ENCODE measurements at regions not wholly inside any gene's neighbourhood (a gene's known extent, or its start where the extent isn't known, plus 50 kb on each side); places are given as distances from the start of the nearest gene placed in this dataset.

DNA sequence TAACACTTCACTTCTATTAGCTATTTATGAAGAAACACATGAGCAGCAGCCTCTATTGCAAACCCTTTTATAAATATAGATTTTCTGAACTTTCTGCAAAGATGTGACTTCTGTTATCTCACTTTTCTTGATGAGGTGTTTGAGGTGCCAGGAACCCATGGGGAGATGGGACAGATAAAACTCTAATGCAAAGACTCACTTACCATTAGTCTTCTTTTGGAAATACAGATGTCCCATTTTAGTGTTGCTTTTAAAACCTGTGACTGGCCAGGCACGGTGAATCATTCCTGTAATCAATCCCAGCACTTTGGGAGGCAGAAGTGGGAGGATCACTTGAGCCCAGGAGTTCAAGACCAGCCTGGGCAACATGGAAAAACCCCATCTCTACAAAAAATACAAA, 171.3 kb upstream of the GAS1 start:
- TF ChIP-seq GABPA (IDR thresholded peaks at IDR 0.05; ENCODE audit: low read depth) (no peak), SPI1 (IDR thresholded peaks at IDR 0.05; ENCODE audit: borderline replicate concordance, low read depth) (no peak), POLR2AphosphoS5 (IDR thresholded peaks at IDR 0.05; ENCODE audit: low read depth) (no peak)
- TF ChIP-seq, protein P1, sequence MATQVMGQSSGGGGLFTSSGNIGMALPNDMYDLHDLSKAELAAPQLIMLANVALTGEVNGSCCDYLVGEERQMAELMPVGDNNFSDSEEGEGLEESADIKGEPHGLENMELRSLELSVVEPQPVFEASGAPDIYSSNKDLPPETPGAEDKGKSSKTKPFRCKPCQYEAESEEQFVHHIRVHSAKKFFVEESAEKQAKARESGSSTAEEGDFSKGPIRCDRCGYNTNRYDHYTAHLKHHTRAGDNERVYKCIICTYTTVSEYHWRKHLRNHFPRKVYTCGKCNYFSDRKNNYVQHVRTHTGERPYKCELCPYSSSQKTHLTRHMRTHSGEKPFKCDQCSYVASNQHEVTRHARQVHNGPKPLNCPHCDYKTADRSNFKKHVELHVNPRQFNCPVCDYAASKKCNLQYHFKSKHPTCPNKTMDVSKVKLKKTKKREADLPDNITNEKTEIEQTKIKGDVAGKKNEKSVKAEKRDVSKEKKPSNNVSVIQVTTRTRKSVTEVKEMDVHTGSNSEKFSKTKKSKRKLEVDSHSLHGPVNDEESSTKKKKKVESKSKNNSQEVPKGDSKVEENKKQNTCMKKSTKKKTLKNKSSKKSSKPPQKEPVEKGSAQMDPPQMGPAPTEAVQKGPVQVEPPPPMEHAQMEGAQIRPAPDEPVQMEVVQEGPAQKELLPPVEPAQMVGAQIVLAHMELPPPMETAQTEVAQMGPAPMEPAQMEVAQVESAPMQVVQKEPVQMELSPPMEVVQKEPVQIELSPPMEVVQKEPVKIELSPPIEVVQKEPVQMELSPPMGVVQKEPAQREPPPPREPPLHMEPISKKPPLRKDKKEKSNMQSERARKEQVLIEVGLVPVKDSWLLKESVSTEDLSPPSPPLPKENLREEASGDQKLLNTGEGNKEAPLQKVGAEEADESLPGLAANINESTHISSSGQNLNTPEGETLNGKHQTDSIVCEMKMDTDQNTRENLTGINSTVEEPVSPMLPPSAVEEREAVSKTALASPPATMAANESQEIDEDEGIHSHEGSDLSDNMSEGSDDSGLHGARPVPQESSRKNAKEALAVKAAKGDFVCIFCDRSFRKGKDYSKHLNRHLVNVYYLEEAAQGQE (IDR thresholded peaks at IDR 0.05; ENCODE audit: insufficient replicate concordance, low read depth): no peak
- TF ChIP-seq, protein P2, sequence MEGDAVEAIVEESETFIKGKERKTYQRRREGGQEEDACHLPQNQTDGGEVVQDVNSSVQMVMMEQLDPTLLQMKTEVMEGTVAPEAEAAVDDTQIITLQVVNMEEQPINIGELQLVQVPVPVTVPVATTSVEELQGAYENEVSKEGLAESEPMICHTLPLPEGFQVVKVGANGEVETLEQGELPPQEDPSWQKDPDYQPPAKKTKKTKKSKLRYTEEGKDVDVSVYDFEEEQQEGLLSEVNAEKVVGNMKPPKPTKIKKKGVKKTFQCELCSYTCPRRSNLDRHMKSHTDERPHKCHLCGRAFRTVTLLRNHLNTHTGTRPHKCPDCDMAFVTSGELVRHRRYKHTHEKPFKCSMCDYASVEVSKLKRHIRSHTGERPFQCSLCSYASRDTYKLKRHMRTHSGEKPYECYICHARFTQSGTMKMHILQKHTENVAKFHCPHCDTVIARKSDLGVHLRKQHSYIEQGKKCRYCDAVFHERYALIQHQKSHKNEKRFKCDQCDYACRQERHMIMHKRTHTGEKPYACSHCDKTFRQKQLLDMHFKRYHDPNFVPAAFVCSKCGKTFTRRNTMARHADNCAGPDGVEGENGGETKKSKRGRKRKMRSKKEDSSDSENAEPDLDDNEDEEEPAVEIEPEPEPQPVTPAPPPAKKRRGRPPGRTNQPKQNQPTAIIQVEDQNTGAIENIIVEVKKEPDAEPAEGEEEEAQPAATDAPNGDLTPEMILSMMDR (IDR thresholded peaks at IDR 0.05; ENCODE audit: insufficient read depth, low read length): no peak
- Histone ChIP-seq H3K4me3 (replicated peaks; ENCODE audit: insufficient read depth, low read length) (no peak overlapping the region), H3K27ac (replicated peaks) (no peak overlapping the region), H3K27me3 (ENCODE audit: insufficient read depth, poor library complexity, severe bottlenecking) (no peaks in the 10 kb centered on the region)
- no peak for DNase-seq (ENCODE audit: low read depth in 1 of 2, low spot score in 1 of 2)

DNA sequence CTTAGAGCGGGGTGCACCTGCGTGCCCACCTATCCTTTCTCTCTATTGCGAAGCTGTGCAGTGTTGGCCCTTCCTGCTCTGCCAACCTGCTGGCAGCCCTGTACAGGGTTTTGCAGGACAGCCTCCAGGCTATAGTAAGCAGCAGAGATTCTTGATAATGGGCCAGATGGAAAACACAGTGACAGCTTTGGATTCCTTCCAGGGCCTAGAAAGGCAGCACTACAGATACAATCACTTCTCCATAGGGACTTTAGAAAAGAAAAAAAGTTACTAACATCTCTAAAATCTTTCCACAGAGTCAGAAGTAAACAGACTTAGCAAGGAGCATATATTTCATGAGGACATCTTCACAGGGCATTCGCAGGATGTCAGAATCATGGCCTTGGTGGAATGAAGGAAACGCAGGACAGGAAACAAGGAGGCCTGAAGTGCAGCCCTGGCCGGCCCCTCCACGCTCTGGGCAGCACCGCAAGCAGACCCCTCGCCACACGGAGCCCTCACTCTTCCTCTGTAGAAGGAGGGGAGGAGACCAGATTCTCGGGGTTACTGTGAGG, 172.1 kb upstream of the GAS1 start:
- H3K4me3 ChIP-seq (replicated peaks; ENCODE audit: insufficient read depth, low read length): no peak overlapping the region
- TF ChIP-seq, protein P1 (IDR thresholded peaks at IDR 0.05; ENCODE audit: insufficient replicate concordance, low read depth): no peak
- TF ChIP-seq, protein P2 (IDR thresholded peaks at IDR 0.05; ENCODE audit: insufficient read depth, low read length): no peak
- TF ChIP-seq POLR2AphosphoS5 (IDR thresholded peaks at IDR 0.05; ENCODE audit: low read depth): no peak
- TF ChIP-seq GABPA (IDR thresholded peaks at IDR 0.05; ENCODE audit: low read depth): no peak
- TF ChIP-seq SPI1 (IDR thresholded peaks at IDR 0.05; ENCODE audit: borderline replicate concordance, low read depth): no peak
- H3K27ac ChIP-seq (replicated peaks): no peak overlapping the region
- H3K27me3 ChIP-seq (ENCODE audit: insufficient read depth, poor library complexity, severe bottlenecking): no peaks in the 10 kb centered on the region
- DNase-seq (ENCODE audit: low read depth in 1 of 2, low spot score in 1 of 2): no peak

DNA sequence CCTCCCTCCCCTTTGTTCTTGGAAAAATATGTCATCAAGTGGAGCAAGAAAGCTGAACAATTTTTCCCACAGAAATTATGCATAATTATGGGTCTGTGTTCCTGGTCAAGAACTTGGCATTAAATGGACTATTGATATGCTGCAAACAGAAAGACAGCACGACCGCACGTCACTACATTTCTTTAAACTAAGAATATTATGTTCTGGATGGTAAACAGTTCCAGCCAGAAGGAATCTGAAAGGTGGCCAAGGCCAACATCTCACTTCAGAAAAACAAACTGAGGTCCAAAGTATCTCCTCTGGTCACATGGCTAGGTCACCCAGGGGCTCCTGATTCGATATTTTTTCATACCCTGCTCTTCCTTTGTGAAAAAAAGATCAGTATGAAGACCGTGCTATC, 173.3 kb upstream of the GAS1 start:
- DNase-seq (ENCODE audit: low read depth in 1 of 2, low spot score in 1 of 2): no peak
- Histone ChIP-seq H3K4me3 (replicated peaks; ENCODE audit: insufficient read depth, low read length) (no peak overlapping the region), H3K27me3 (ENCODE audit: insufficient read depth, poor library complexity, severe bottlenecking) (no peaks in the 10 kb centered on the region), H3K27ac (replicated peaks) (no peak overlapping the region)
- TF ChIP-seq POLR2AphosphoS5 (IDR thresholded peaks at IDR 0.05; ENCODE audit: low read depth) (no peak), SPI1 (IDR thresholded peaks at IDR 0.05; ENCODE audit: borderline replicate concordance, low read depth) (no peak), GABPA (IDR thresholded peaks at IDR 0.05; ENCODE audit: low read depth) (no peak)
- TF ChIP-seq, protein P1 (IDR thresholded peaks at IDR 0.05; ENCODE audit: insufficient replicate concordance, low read depth): no peak
- TF ChIP-seq, protein P2 (IDR thresholded peaks at IDR 0.05; ENCODE audit: insufficient read depth, low read length): no peak
